Loucy (cell line): ENCODE measurements at regions not wholly inside any gene's neighbourhood (a gene's known extent, or its start where the extent isn't known, plus 50 kb on each side); places are given as distances from the start of the nearest gene placed in this dataset.

ENCODE experiments used
- CTCF ChIP-seq: fragments of 200-600 bp; sonication (generic); conservative IDR thresholded peaks from 2 replicates; pipeline ENCODE4 v1.5.1; 2014; ENCODE audit warnings: mild to moderate bottlenecking, antibody characterized with exemption, low read length
- EZH2phosphoT487 ChIP-seq: fragments of 200-600 bp; IDR thresholded peaks from 2 replicates; pipeline ENCODE4 v1.6.1; 2018; ENCODE audit warnings: antibody characterized with exemption, mild to moderate bottlenecking, moderate library complexity, borderline replicate concordance

- TF ChIP-seq CTCF (no peak), EZH2phosphoT487 (no peak)
Observed at GRCh38 chr11:25613865-25614264, 718.1 kb upstream of the ANO3 start.
